HG03565 (cell line): ENCODE measurements at regions not wholly inside any gene's neighbourhood (a gene's known extent, or its start where the extent isn't known, plus 50 kb on each side); places are given as distances from the start of the nearest gene placed in this dataset.

Experiments used
- ATAC-seq: cut with Tn5 transposase; IDR thresholded peaks from one replicate; pipeline ENCODE4 v1.9.1; 2021; ENCODE audit warnings: mild to moderate bottlenecking, moderate library complexity; ENCODE audit not compliant: unreplicated experiment

DNA sequence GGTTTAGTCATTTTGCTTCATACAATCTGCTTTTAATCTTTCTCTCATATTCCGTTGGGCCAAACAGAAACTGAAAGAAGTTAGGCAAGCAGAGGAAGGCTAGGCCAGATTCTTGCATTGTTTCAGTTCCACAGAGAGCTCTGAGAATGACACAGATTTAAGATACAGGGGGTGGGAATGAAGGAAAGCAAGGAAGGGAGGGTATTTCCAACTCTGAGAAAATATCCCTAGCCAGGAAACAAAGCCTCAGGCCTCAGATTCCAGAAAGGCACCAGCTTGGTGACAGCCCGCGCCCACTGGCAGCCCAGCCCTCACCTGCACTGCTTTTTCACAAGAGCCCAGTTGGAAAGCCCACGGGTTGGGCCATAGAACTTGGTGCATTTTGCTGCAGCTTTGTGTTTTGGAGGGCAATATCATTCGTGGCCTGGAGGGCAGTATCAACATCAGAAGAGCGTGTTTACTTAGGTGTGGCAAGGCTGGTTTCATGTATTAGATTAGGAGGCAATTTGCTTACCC, 63.5 kb downstream of the ENC1 start:
- ATAC-seq, result peak; percentile 71

DNA sequence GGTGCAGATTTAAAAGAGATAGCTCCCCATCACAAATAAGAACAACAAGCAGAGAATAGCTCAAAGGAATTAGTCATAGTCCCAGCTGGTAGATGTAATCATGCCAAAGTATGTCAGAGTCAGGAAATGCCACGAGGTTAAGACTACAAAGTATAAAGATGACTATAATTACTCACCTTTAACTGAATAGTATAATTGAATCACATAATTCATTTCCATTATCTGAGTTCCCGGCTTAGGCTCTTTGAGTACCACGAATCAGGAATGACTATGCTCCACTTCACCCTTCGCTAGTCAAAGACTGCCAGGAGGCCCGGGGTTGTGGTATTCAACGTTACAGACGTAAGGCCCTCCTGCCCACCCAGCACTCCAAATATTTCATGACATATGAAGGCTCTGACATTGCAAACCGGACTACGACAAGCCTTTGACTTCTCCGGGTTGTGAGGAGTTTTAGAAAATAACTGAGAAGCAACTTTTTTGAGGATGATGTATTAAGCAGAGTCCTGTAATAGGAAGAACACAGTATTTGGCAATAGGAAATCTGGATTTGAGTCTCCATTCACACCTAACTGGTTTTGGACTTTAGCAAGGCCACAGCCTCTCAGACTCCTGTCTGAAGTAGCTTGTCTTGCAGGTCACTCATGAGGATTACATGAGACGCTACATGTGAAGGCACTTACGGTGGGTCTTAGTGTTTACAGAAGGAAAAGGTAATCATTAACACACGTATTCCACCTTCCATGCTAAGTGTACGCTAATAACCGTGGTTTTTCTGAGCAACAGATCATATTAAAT, 64.6 kb downstream of the ENC1 start:
- ATAC-seq, result no peak

DNA sequence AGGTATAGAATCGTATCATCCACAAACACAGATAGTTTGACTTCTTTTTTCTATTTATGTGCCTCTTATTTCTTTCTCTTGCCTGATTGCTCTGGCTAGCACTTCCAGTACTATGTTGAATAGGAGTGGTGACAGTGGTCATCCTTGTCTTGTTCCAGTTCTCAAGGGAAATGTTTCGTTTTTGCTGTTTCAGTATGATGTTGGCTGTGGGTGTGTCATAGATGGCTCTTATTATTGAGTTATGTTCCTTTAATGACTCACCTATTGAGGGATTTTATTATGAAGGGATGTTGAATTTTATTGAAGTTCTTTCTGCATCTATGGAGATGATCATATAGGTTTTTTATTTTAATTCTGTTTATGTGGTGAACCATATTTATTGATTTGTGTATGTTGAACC, 70.3 kb downstream of the ENC1 start:
- no peak for ATAC-seq

DNA sequence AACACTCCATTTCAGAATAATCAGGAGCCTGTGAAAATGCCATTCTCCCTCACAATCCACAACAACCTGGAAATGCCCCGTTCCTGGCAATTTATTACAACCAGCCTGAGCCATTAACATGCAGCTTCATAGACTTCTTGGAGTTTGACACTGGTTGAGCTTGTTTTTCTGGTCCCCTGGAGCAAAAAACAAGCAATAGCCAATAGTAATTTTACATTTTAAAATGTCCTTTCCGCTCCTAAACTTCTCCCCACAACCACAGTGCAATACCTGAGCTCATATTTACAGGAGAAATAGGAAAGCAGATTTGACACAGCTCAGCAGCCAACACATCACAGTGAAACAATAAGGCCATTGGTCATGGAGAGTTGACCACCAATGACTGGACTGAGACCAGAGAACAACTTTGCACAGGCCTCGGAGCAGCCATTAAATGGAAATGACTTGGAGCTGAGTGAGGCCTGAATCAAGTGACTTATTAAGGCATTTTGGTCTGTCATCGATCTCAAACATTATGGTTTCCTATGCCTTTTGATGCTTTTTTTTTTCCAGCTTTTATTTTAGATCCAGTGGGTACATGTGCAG, 73.0 kb downstream of the ENC1 start:
- ATAC-seq, result no peak

DNA sequence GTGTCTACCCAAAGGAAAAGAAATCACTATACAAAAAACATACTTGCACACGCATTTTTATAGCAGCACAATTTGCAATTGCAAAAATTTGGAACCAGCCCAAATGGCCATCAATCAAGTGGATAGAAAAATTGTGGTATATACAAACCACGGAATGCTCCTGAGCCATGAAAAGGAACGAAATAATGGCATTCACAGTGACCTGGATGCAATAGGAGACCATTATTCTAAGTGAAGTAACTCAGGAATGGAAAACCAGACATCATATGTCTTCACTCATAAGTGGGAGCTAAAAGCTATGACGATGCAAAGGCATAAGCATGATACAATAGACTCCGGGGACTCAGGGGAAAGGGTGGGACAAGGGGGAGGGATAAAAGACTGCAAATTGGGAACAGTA, 78.4 kb downstream of the ENC1 start:
- ATAC-seq, result no peak

DNA sequence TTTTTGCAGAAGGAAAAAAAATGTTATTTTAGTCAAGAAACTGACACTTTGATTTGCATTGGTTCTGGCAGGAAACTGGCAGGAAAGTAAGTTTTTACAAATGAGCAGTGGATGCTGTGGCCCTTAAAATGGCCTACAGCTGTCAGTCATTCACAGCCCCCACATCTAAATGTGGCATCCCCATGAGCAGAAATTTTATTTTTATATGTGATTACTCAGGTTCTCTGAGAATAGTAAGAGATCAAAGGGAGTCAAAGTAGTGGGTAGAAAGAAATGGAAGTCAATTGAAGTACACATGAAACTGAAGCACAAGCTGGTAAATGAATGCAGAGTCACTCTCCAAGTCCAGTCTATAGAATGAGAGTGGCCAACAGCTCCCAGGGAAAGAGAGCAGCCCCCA, 80.3 kb downstream of the ENC1 start:
- no peak for ATAC-seq

DNA sequence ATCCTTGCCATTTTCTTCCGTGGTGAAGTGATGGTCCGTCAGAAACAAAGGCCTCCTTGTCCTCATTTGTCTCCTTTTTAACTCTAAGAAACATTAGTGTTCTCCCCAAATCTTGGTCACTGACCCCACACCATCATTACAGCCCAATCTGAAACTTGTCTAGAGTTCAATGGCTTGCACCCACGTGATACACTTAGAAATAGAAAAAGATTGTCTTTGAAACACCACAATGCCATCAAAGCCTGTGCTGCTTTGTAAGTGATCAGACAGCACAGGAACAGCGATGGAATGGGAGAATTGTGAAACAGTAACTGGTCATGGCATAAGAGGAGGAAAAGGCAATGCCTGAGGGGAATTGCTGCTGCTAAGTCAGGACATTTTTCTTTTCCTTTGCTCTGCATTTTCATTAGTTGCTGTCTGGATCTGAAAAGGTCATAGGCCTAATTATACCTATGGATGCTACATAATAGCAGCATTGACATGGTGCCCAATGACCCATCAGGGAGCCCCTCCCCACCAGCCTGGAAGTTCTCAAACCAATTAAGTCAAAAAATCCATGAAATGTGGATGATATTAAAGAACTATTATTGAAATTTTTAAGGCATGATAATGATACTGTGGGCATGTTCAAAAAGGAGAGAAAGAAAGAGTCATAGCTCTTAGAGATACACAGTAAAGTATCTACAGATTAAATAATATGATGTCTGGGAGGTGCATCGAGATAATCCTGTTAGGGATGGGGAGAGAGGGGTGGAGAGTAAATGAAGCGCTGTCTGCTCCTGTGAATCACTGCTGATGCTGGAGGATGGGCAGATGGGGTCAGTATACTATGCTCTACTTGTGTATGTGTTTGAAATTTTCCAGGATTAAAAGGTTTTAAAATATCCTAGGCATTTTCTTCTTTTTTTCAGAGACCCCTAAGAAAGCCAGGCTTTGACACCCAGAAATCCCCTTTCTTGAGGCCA, 83.6 kb downstream of the ENC1 start:
- no peak for ATAC-seq

DNA sequence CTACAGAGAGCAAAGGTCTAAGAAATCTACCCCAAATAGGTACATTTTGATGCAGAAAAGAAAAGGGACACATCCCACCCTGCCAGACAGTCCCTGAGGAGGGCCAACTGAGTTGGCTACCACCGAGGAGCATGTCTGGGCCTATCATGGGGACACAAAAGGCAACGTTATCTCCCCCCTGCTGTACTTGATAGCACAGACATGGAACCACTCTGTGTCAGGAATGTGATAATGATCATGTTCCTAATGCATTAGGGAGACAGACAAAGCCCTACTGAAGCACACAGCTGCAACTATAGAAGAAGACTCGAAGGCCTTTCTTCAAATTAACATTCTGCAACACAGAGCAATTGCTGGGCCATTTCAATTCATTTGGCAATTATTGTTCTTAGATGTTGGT, 84.5 kb downstream of the ENC1 start:
- ATAC-seq, result no peak

DNA sequence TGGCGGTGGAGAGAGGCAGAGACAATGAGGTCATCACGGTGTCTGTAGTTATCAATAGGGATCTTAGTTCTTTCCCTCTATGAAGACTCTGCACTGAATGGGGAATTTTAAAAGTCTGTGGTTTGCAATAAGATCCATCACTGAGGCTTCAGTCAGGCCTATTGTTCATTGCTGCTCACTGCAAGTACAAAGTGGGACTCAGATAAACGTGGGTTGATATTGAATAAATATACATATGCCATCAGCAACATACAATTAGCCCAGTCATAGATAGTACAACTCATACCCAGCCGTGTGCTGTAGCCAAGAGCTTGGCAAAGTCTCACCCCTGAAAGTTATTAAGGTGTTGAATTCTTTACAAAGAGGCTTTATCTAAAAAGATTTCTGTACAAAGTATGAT, 88.4 kb downstream of the ENC1 start:
- no peak for ATAC-seq

DNA sequence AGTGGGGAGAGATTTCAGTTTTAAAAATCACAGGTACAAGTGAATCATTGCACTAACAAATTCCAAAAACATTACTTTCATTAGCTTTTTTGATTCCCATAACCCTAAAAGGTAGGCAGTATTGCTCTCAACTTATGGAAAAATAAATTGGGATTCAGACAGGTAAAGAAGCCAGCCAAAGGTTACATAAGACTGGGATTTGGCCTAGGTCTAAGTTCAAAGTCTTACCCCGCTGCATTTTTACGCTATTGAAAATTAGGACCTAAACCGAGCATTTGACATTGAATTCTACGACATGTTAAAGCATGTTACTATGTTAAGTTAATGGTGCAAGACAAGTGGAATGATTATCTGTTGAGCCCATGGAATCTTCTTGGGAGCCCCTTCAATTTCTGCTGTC, 89.6 kb downstream of the ENC1 start:
- ATAC-seq, result no peak

DNA sequence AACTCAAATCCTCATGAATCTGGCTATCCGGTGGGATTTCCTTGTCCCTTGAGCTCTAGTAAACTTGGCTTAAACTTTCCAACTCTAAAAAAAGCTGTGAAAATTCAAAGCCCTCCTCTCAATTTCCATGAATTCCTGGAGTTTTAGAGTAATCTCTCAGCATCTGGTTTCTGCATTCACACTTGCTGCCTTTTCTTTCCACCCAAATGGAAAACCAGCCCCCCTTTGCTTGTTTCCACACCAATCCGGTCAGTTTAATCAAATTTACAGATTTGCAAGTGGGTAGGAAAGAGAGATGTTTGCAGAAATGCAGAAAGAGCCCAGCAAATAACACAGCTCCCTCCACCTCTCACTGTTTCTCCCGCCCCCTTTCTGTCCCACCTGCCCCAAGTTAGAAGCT, 91.1 kb downstream of the ENC1 start:
- ATAC-seq, result no peak

DNA sequence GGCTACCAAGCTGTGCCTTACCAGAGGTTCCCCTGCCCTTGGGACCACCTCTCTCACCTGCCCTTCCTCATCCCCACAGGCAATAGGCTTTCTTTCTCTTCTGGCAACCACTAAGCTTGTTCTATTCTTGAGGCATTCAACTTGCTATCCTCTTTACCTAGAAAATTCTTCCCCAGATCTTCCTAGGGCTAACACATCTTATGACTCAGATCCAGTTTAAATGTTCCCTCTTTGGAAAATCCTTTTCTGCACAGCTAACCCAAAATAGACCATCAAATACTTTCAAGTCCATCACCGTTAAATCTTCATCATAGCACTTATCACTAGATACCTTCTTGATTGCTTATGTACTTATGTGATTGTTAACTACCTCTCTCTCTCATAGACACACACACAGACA, 93.7 kb downstream of the ENC1 start:
- no peak for ATAC-seq

DNA sequence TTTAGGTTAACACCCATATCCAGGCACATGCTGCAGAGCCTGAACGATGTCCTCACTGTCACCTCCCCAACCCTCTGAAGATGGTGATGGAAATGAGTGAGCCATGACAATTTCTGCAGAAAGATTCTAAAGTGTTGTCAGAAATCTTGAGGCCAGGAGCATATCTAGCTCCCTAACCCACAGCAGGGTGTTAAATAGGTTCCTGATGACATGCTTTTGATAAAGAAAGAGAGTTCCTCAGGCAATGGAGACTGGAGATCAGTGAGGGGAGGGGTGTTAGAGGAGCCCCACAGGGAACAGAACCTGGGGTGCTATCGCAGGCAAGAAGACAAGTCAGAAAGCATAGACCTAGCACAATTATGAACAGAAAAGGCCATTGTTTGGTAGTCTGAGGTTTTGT, 95.7 kb downstream of the ENC1 start:
- no peak for ATAC-seq

DNA sequence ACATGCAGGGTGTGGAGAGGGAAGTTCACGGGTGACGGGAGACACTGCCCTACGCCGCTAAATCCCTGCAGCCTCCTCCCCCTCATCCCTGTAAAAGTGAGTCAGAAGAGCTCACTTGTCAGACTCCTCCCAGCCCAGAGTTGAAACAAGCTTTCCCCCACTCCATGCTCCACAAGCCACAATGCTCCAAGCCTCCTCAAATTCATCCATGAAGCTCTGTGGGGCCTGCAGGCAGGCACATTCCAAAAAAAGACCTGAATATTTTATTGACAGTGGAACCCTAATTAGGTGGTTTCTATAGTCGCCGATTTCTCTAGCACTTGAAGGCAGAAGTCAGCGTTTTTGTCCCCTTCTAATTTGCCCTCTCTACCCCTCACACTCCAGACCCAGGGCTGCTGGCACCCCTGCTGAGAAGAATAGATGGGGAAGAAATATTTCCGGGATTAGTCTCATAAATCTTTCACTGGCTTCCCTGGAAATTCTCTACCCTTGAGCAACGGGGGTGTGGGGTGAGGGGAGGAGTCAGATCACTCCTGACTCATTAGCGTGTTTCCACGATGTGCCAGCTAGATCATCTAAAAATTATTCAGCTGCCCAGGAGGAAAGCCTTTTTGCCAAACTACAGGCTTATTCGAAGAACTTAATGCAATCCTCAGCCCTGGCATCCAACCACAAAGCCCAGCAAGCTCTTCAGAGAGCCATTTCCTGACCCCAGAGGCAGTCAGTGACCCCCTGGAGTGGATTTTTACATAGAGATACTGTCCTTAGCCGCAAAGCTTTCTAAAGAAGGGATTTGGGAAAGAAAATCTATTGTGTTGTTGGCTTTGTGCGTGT, 97.1 kb downstream of the ENC1 start:
- no peak for ATAC-seq

DNA sequence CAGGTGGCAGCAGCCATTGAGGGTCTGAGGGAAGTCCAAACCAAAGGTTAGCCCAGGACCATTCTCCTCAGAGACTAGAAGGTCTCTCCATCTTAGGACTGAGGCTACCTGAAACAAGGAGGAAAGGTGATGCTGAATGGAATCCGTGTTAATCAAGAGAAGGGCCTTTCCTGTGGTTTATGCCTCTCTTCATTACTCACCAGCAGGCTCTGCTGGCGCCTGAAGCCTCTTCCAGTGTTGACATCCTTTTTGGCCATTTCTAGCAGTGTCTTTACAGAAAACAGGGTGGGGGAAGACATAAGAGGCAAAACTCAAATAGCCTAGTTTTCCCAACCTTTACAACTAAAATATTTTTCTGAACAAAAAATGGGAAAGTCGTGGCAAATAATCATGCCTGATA, 98.0 kb downstream of the ENC1 start:
- no peak for ATAC-seq

DNA sequence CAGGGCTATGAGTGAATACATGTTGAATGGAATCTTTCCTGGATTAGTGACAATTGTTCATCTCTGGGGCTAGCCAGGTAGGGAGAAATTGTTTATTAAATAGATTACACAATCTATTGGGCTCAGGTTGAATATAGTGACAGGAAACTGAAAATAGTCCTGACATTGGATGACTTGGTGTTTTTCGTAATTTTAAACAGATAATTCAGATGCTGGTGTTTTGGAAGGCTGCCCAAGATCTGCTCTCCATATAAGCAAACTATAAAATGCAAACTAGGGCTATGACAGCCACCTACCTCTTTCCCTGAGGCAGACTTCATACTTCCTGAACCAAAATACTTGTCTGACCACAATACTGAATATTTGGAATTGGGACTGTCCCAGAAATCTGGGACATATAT, 99.1 kb downstream of the ENC1 start:
- no peak for ATAC-seq

DNA sequence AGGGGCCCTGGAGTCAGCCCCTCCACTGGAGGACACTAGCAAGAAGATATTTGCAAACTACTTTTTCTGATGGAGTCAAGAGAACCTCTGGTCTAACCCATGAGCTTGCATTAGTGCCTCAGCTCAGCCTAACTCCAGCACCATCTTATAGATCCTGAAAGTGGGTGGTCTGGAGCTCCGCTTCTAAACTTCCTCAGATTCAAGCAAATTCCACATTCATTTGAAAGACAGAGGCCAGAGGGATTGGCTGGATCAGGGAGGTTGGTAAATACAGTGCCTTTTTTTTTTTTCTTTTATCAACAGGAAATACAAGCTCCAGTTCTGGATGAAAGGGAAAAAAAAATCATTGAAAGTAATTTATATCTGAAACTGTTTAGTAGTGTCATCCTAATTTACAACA, 99.9 kb downstream of the ENC1 start:
- no peak for ATAC-seq

DNA sequence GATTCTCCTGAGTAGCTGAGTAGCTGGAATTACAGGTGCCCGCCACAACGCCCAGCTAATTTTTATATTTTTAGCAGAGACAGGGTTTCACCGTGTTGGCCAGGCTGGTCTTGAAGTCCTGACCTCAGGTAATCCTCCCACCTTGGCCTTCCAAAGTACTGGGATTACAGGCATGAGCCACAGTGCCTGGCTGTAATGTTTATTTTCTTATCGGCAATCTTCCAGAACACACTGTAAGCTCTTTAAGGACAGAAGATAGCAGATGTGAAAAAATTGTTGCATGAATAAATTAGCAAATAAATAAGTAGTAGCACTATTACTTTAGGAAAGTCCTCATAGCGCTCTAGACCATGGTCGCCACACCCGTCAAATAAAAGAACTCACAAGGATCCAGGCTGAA, 100.5 kb downstream of the ENC1 start:
- no peak for ATAC-seq

DNA sequence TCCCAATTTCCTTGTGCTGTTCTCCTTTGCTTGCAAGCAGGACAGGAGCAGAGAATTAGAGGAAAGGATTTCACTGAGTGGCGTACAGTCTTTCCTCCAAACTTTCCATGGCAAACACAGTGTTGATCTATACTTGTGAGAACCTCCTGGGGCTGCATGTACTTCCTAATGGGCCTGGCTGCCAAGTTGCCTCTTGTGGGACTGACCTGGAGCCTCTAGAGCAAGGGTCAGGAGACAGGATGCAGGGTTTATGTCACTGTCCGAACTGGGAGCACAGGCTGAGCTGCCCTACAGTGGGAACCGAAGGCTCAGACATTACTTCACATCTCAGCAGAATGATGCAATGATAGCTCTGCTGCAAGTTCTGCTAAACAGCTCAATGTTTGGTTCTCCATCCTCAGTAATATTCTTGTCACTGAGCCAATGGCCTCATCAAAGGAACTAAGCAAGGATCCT, 102.3 kb downstream of the ENC1 start:
- ATAC-seq, result no peak

DNA sequence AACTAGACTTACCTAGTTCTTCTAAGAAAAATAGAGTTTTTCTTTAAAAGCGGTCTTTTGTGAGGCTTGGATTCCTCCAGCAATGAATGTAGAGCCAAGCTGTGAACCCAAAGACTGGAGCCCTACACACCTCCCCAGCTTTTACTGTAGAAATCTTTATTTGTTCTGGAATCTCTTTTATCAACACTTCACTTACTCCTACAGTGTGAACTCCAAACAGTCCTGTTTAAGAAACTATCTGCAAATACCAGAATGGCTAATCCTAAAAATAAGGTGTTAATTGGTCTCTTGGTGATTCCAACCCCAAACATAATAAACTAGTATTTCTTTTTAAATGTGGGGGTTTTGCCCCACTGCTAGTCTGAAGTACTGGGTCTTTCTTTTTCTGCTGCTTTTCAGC, 103.9 kb downstream of the ENC1 start:
- ATAC-seq, result no peak

DNA sequence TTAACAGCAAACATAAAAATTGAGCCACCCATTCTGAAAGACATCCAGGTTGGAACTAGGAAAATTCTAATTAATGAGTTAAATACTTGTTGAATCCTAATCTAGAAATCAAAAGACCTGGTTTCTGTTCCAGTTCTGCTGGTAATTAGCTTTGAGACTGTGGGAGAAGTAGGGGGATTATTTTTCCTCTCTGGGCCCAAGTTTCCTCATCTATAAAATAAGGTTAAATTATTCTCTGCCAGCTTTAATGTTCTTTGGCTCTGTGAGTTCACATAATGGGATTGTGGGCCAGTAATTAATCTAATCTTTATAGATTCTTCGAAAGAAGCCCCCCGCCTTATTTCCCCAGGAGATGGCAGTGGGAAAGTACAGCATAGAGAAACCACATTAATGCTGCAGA, 104.6 kb downstream of the ENC1 start:
- ATAC-seq, result no peak
